ENCODE measurements at regions not wholly inside any gene's neighbourhood (a gene's known extent, or its start where the extent isn't known, plus 50 kb on each side); places are given as distances from the start of the nearest gene placed in this dataset.

DNA sequence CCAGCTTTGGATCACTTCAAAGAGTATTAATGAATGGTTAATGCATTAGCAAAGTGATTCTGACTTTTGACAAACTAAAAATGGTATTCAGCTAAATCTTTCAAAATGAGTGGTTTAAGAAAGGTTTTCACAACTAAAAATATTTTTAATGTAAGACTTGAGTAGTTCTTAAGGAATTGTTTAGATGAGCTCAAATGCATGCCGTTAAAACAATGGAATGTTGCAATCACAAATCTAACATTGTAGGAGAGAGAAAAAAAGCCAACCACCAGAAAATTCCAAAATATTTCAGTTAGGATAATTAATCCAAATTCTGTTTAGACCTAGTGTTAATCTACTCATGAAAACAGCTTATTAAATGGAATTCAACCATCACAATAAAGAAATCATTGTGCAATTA lies 1044.8 kb upstream of the SLC10A2 start:
- no peaks in the 10 kb centered on the region for H3K27me3 ChIP-seq (replicated peaks; ENCODE audit: control insufficient read depth, insufficient read depth, low read length, poor library complexity, severe bottlenecking)
- no peak overlapping the region for H3K27ac ChIP-seq (ENCODE audit: insufficient read depth, low read length, poor library complexity, severe bottlenecking)
- no peaks in the 10 kb centered on the region for H3K9me3 ChIP-seq (ENCODE audit: control insufficient read depth, low read length)
- H3K4me3 ChIP-seq (ENCODE audit: insufficient read depth, low read depth, low read length, poor library complexity, severe bottlenecking), result no peak overlapping the region
- no peak for DNase-seq
- no peaks in the 10 kb centered on the region for H3K4me1 ChIP-seq (ENCODE audit: control insufficient read depth, insufficient read depth, low read length, poor library complexity, severe bottlenecking)
- H3K36me3 ChIP-seq (ENCODE audit: control insufficient read depth, insufficient read depth, low read length), result no peaks in the 10 kb centered on the region

DNA sequence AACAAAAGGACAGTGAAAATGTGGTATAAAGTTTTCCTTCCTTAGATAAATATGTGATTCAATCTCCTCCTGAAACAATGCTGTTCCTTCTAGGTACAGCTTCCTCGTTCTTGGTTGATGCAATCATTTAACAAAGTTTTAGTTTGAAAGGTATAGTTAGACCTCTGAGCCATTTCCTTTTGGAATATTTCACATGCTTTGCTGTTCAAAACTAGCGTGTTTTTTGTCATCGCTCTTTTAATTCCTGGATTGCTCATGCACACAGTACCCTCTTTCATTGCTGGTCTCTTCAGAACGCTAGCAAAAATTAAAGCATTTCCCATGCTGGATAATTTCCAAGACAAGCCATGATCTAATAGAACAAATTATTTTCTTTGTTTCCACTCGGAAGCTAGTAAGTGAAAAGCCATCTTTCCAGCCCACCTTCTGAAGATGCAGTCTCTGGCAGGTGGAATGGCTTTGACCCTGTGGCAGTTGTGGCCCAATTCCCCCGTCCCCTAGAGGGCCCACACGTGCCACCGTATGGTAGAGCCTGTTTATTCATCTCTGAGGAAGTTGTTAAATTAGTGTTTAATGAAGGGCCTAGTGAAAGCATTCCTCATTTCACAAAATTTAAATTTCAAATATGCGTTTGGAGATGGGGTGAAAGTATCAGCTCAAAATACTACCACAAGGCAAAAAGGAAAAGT lies 1040.6 kb upstream of the SLC10A2 start:
- Histone ChIP-seq H3K4me1 (ENCODE audit: control insufficient read depth, insufficient read depth, low read length, poor library complexity, severe bottlenecking) (no peaks in the 10 kb centered on the region), H3K4me3 (ENCODE audit: insufficient read depth, low read depth, low read length, poor library complexity, severe bottlenecking) (no peak overlapping the region), H3K9me3 (ENCODE audit: control insufficient read depth, low read length) (peaks cover 4% of the 10 kb centered on the region), H3K27me3 (replicated peaks; ENCODE audit: control insufficient read depth, insufficient read depth, low read length, poor library complexity, severe bottlenecking) (no peaks in the 10 kb centered on the region), H3K36me3 (ENCODE audit: control insufficient read depth, insufficient read depth, low read length) (no peaks in the 10 kb centered on the region), H3K27ac (ENCODE audit: insufficient read depth, low read length, poor library complexity, severe bottlenecking) (no peak overlapping the region)
- DNase-seq, result no peak

DNA sequence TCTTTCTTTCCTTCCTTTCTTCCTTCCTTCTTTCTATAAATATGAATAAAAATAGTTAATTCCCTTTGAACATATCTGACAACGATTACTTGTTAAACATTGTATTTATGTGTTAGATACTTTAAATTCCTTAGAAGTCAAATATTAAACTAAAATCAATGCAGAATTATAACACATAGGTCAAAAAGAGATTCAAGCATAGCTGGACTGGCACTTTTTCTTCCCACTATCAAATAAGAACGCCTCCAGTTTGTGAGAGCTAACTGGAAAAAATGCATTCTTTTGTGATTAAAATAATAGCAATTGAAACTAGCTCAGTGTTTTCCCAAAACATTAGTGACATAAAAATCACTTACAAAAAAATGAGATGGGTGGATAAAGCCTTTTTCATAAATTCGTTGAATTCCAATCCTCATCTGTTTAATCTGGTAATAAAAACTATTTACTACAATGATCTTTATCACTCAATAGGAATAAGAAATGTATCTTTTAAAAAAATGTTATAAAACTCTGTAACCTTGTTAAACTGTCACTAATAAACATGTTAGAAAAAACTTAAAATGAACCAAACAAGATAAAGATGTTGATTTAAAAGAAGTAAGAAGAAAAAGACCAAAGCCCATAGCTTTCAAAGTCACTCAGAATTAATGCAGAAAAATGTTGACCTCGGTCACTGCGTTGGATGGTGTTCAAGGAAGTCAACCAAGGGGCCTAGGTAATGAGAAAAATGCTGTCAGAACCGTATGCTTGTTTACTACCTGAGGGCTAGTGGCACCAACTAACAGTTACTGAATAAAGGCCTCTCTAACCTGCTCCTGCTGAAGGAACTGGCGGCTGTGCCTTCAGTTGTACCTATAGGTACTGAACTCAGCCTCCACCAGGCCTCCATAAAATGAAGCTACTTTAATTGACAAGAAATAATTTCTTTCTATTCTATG lies 1039.5 kb upstream of the SLC10A2 start:
- Histone ChIP-seq H3K4me1 (ENCODE audit: control insufficient read depth, insufficient read depth, low read length, poor library complexity, severe bottlenecking) (no peaks in the 10 kb centered on the region), H3K36me3 (ENCODE audit: control insufficient read depth, insufficient read depth, low read length) (no peaks in the 10 kb centered on the region), H3K27me3 (replicated peaks; ENCODE audit: control insufficient read depth, insufficient read depth, low read length, poor library complexity, severe bottlenecking) (no peaks in the 10 kb centered on the region), H3K4me3 (ENCODE audit: insufficient read depth, low read depth, low read length, poor library complexity, severe bottlenecking) (no peak overlapping the region), H3K27ac (ENCODE audit: insufficient read depth, low read length, poor library complexity, severe bottlenecking) (no peak overlapping the region), H3K9me3 (ENCODE audit: control insufficient read depth, low read length) (peaks cover 4% of the 10 kb centered on the region)
- DNase-seq, result no peak

DNA sequence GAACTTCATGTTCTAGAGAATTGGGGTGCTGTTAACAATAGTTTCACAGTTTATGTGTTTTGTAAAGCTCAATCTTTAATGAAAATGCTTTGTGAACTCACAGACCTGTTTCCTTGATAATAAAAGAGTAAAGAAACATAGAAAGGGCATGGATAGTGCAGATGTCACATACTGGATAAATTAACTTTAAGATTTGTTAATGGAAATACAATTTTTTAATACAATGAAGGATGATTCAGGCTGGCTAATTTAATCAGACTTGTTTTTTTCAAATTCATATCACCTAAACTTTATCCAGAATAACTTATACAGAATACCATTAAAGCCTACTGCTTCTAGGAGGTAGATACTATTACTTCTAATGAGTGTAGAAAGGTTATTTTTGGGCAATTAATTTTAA lies 1033.5 kb upstream of the SLC10A2 start:
- Histone ChIP-seq H3K4me3 (ENCODE audit: insufficient read depth, low read depth, low read length, poor library complexity, severe bottlenecking) (no peak overlapping the region), H3K27ac (ENCODE audit: insufficient read depth, low read length, poor library complexity, severe bottlenecking) (no peak overlapping the region), H3K9me3 (ENCODE audit: control insufficient read depth, low read length) (peaks cover 4% of the 10 kb centered on the region), H3K27me3 (replicated peaks; ENCODE audit: control insufficient read depth, insufficient read depth, low read length, poor library complexity, severe bottlenecking) (no peaks in the 10 kb centered on the region), H3K4me1 (ENCODE audit: control insufficient read depth, insufficient read depth, low read length, poor library complexity, severe bottlenecking) (no peaks in the 10 kb centered on the region), H3K36me3 (ENCODE audit: control insufficient read depth, insufficient read depth, low read length) (no peaks in the 10 kb centered on the region)
- DNase-seq, result no peak

DNA sequence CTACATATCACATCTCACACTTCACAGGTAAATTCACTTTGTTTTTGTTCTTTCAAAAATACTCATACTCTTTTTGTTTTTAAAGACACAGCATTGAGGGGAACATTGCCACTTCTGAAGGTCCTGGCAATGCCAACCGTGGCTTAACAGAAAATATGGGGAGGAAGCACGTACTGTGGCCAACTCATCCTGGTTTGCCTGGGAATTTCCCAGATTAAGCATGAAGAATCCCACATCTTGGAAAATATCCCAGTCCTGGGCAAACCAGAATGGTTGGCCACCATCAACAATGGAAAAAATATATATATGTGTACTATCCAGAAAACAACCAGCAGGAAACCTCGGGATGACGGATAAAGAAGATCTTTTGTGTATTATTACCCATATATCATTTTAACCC lies 1032.2 kb upstream of the SLC10A2 start:
- H3K27ac ChIP-seq (ENCODE audit: insufficient read depth, low read length, poor library complexity, severe bottlenecking), result no peak overlapping the region
- H3K4me3 ChIP-seq (ENCODE audit: insufficient read depth, low read depth, low read length, poor library complexity, severe bottlenecking), result no peak overlapping the region
- peaks cover 4% of the 10 kb centered on the region for H3K9me3 ChIP-seq (ENCODE audit: control insufficient read depth, low read length)
- no peaks in the 10 kb centered on the region for H3K4me1 ChIP-seq (ENCODE audit: control insufficient read depth, insufficient read depth, low read length, poor library complexity, severe bottlenecking)
- H3K27me3 ChIP-seq (replicated peaks; ENCODE audit: control insufficient read depth, insufficient read depth, low read length, poor library complexity, severe bottlenecking), result no peaks in the 10 kb centered on the region
- H3K36me3 ChIP-seq (ENCODE audit: control insufficient read depth, insufficient read depth, low read length), result no peaks in the 10 kb centered on the region
- no peak for DNase-seq

DNA sequence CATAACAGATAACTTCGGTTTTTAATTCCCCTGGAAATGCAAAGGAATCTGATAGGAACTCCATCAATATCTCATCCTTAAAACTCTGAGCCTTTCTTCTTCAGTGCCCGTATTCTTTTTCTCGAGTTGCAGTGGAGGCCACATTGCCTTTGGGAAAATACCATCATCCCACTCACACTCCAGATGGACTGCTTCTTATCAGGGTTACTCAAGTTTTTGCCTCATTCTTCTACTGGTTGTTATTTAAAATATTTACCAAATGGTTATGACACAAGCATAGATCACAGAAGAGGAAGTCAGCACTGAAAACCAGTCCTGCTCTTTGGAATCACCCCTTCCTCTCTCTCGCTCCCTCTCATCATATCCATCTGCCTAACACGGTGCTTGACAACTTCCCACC lies 1020.5 kb upstream of the SLC10A2 start:
- H3K9me3 ChIP-seq (ENCODE audit: control insufficient read depth, low read length), result no peaks in the 10 kb centered on the region
- no peaks in the 10 kb centered on the region for H3K36me3 ChIP-seq (ENCODE audit: control insufficient read depth, insufficient read depth, low read length)

DNA sequence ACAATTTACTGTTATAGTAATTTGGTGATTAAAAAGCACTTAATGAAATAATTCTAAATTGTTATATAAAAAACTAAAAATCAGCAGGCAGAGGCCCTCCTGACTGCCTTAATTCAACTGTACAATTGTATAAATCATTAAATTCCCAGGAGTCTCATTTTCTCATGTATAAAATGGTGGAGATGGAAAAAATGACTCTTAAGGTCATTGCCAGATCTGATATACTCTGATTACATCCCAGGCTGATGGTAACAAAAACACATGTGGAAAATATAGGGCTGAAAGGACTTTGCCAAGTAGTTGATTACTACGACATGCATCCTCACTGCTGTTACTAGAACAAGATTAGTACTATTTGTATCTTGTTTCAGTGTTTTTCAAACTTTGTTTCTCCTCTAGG lies 1020.0 kb upstream of the SLC10A2 start:
- H3K27me3 ChIP-seq (replicated peaks; ENCODE audit: control insufficient read depth, insufficient read depth, low read length, poor library complexity, severe bottlenecking), result no peaks in the 10 kb centered on the region
- DNase-seq, result no peak
- H3K36me3 ChIP-seq (ENCODE audit: control insufficient read depth, insufficient read depth, low read length), result no peaks in the 10 kb centered on the region
- H3K4me1 ChIP-seq (ENCODE audit: control insufficient read depth, insufficient read depth, low read length, poor library complexity, severe bottlenecking), result no peaks in the 10 kb centered on the region
- H3K4me3 ChIP-seq (ENCODE audit: insufficient read depth, low read depth, low read length, poor library complexity, severe bottlenecking), result no peak overlapping the region
- no peak overlapping the region for H3K27ac ChIP-seq (ENCODE audit: insufficient read depth, low read length, poor library complexity, severe bottlenecking)
- no peaks in the 10 kb centered on the region for H3K9me3 ChIP-seq (ENCODE audit: control insufficient read depth, low read length)

More for the DNA sequence above, 1020.5 kb upstream of the SLC10A2 start:
- no peak for DNase-seq
- Histone ChIP-seq H3K27me3 (replicated peaks; ENCODE audit: control insufficient read depth, insufficient read depth, low read length, poor library complexity, severe bottlenecking) (no peaks in the 10 kb centered on the region), H3K27ac (ENCODE audit: insufficient read depth, low read length, poor library complexity, severe bottlenecking) (no peak overlapping the region), H3K4me3 (ENCODE audit: insufficient read depth, low read depth, low read length, poor library complexity, severe bottlenecking) (no peak overlapping the region), H3K4me1 (ENCODE audit: control insufficient read depth, insufficient read depth, low read length, poor library complexity, severe bottlenecking) (no peaks in the 10 kb centered on the region)

DNA sequence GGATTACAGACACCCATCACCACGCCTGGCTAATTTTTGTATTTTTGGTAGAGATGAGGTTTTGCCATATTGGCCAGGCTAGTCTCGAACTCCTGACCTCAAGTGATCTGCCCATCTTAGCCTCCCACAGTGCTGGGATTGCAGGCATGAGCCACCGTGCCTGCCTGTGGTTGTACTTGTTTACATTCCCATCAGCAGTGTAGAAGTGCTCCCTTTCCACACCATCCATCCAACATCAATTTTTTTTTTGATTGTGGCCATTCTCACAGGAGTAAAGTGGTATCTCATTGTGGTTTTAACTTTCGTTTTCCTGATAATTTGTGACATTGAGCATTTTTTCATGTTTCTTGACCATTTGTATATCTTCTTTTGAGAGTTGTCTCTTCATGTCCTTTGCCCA lies 1019.4 kb upstream of the SLC10A2 start:
- Histone ChIP-seq H3K27me3 (replicated peaks; ENCODE audit: control insufficient read depth, insufficient read depth, low read length, poor library complexity, severe bottlenecking) (no peaks in the 10 kb centered on the region), H3K9me3 (ENCODE audit: control insufficient read depth, low read length) (no peaks in the 10 kb centered on the region), H3K36me3 (ENCODE audit: control insufficient read depth, insufficient read depth, low read length) (no peaks in the 10 kb centered on the region), H3K27ac (ENCODE audit: insufficient read depth, low read length, poor library complexity, severe bottlenecking) (no peak overlapping the region), H3K4me1 (ENCODE audit: control insufficient read depth, insufficient read depth, low read length, poor library complexity, severe bottlenecking) (no peaks in the 10 kb centered on the region), H3K4me3 (ENCODE audit: insufficient read depth, low read depth, low read length, poor library complexity, severe bottlenecking) (no peak overlapping the region)
- DNase-seq, result no peak

DNA sequence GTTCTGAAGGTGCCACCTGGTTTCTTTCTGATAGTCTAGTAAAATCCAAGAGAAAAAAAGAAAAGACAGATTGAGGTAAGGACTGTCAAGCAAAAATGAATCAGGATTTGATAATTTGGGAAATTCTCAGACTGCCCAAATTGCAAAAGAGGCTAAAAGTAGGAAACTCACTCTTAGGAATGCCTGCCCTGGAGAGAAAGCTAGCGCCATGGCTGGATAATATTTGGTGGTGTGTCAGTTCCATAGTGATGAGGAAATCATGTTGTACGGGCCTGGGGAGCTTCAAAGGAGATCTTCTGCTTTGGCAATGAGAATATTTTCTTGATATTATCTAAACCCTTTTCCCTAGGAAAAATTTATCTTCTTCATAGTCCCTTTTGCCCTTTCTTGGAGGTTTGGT lies 1008.1 kb upstream of the SLC10A2 start:
- Histone ChIP-seq H3K36me3 (ENCODE audit: control insufficient read depth, insufficient read depth, low read length) (no peaks in the 10 kb centered on the region), H3K27ac (ENCODE audit: insufficient read depth, low read length, poor library complexity, severe bottlenecking) (no peak overlapping the region)
- DNase-seq, result no peak

DNA sequence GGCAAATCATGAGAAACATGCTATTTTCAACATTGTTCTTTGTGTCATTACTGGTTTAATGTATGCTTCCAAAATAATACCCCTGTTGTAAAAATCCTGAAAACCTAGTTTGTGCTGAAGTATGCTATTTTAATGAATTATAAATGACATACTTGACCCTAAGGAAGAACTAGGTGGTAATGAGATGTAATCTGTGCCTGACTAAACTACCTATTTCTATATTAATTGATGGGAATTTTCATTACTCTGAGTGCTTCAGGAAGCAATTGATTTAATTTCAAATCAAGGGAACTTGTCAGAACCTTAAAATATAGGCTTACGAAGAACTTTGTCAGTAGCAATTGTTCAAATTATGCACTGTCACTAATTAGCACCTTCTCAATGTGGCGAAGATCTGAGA lies 1005.6 kb upstream of the SLC10A2 start:
- Histone ChIP-seq H3K36me3 (ENCODE audit: control insufficient read depth, insufficient read depth, low read length) (no peaks in the 10 kb centered on the region), H3K4me3 (ENCODE audit: insufficient read depth, low read depth, low read length, poor library complexity, severe bottlenecking) (no peak overlapping the region), H3K4me1 (ENCODE audit: control insufficient read depth, insufficient read depth, low read length, poor library complexity, severe bottlenecking) (no peaks in the 10 kb centered on the region), H3K27me3 (replicated peaks; ENCODE audit: control insufficient read depth, insufficient read depth, low read length, poor library complexity, severe bottlenecking) (no peaks in the 10 kb centered on the region), H3K27ac (ENCODE audit: insufficient read depth, low read length, poor library complexity, severe bottlenecking) (no peak overlapping the region), H3K9me3 (ENCODE audit: control insufficient read depth, low read length) (no peaks in the 10 kb centered on the region)
- no peak for DNase-seq

More for the DNA sequence above, 1008.1 kb upstream of the SLC10A2 start:
- no peaks in the 10 kb centered on the region for H3K4me1 ChIP-seq (ENCODE audit: control insufficient read depth, insufficient read depth, low read length, poor library complexity, severe bottlenecking)
- no peak overlapping the region for H3K4me3 ChIP-seq (ENCODE audit: insufficient read depth, low read depth, low read length, poor library complexity, severe bottlenecking)
- H3K27me3 ChIP-seq (replicated peaks; ENCODE audit: control insufficient read depth, insufficient read depth, low read length, poor library complexity, severe bottlenecking), result no peaks in the 10 kb centered on the region
- no peaks in the 10 kb centered on the region for H3K9me3 ChIP-seq (ENCODE audit: control insufficient read depth, low read length)
